Heart left ventricle (tissue), 16 donors: ENCODE measurements at regions not wholly inside any gene's neighbourhood (a gene's known extent, or its start where the extent isn't known, plus 50 kb on each side); places are given as distances from the start of the nearest gene placed in this dataset.

ENCODE experiments used
- ATAC-seq, 4 donors: fragments of 200-7000 bp; cut with Tn5 transposase; one replicate each; pipeline ENCODE4 v1.9.1; 2020 to 2022; ENCODE audit warnings: moderate library complexity in 4 of 4, mild to moderate bottlenecking in 3 of 4, moderate number of reproducible peaks in 1 of 4
- DNase-seq, 5 donors: peaks; one replicate each; pipeline ENCODE4 v3.0.0-alpha.2; 2020
- H3K27ac ChIP-seq, 12 donors: fragments of 200-600 bp; sonication (generic) in 4 of 12; one replicate each; pipeline versions ENCODE4 v1.5.0 to v1.8.0; 2016 to 2022; ENCODE audit warnings: mild to moderate bottlenecking in 2 of 12
- H3K27me3 ChIP-seq, 9 donors: fragments of 200-600 bp; sonication (generic) in 2 of 9; one replicate each; pipeline versions ENCODE4 v1.5.1 to v1.8.0; 2016 to 2022; ENCODE audit warnings: mild to moderate bottlenecking in 3 of 9
- H3K36me3 ChIP-seq, 9 donors: fragments of 200-600 bp; sonication (generic) in 2 of 9; one replicate each; pipeline versions ENCODE4 v1.5.0 to v1.8.0; 2018 to 2022; ENCODE audit warnings: mild to moderate bottlenecking in 2 of 9
- H3K4me1 ChIP-seq, 12 donors: fragments of 200-600 bp; sonication (generic) in 4 of 12; one replicate each; pipeline versions ENCODE4 v1.5.0 to v1.8.0; 2016 to 2022; ENCODE audit warnings: mild to moderate bottlenecking in 3 of 12
- H3K4me3 ChIP-seq, 12 donors: fragments of 200-600 bp; sonication (generic) in 4 of 12; one replicate each; pipeline versions ENCODE4 v1.5.0 to v1.8.0; 2017 to 2022; ENCODE audit warnings: mild to moderate bottlenecking in 9 of 12, moderate library complexity in 4 of 12
- H3K9me3 ChIP-seq, 12 donors: fragments of 200-600 bp; sonication (generic) in 4 of 12; one replicate each; pipeline versions ENCODE4 v1.5.0 to v1.8.0; 2016 to 2022; ENCODE audit warnings: mild to moderate bottlenecking in 1 of 12
- CTCF ChIP-seq, 12 donors: fragments of 200-600 bp; sonication (generic) in 4 of 12; IDR thresholded peaks; one replicate each; pipeline versions ENCODE4 v1.5.0 to v1.8.0; 2018 to 2022; ENCODE audit warnings: antibody characterized with exemption in 12 of 12, mild to moderate bottlenecking in 5 of 12
- POLR2A ChIP-seq, 2 donors: fragments of 450-650 bp; IDR thresholded peaks; one replicate each; pipeline ENCODE4 v1.6.1; 2017; ENCODE audit warnings: antibody characterized with exemption in 2 of 2, mild to moderate bottlenecking in 2 of 2, moderate library complexity in 2 of 2
- WGBS, 4 donors: extraction: QIAGEN DNeasy Blood & Tissue Kit in 2 of 4; methylation state at CpG; one replicate each; pipeline versions ENCODE4 v1.1.5 to v1.1.7; 2013 to 2018; 5-methylcytosine and 5-hydroxymethylcytosine counted together
- intact Hi-C, 10 donors: fragments of 100-400 bp; cut with DNase I; formaldehyde crosslinking; loops; one replicate each; pipeline versions ENCODE4 v1.11.1 to v1.14.2; 2022
- donor health status: ischemic (EF 13 %, LVEDD 7.1; RV severe dilation, severe dysfunction).
- donor health status: healthy with polysubstance abuse.
- donor health status: DM: no; HTN: yes; CAD: no.
- donor health status: DM: no; HTN: no; CAD: no.
- donor health status: ischemic (EF 25% LVEDD 6.9; RV normal size, moderate dysfunction).
- donor health status: ischemic (EF 25% LVEDD 5.7; RV mildly dilated, moderate dysfunction).
- donor health status: healthy.
- donor health status: DM: yes; HTN: yes; CAD: no.
- donor health status: ischemic (EF 35%, LVEDD 5.7; RV mildly dilated, moderate dysfunction).
- donor health status: nonischemic (EF 11% LVEDD 7.7; RV severe dilation, severe dysfunction).
- donor health status: DM: yes; HTN: yes; CAD: no.
- donor health status: PGD.
- donor health status: ischemic (EF 29% LVEDD 5.4; RV normal size, mild dysfunction).
- donor health status: nonischemic (EF 23%, LVEDD 6.1; RV moderate dilation, normal function).

- intact Hi-C loops = no loop called here
- Histone ChIP-seq H3K27me3 (no peaks in the 10 kb centered on the region), H3K9me3 (no peaks in the 10 kb centered on the region), H3K4me1 (peaks cover 0 to 36% (median 12%) of the 10 kb centered on the region in 12 donors), H3K4me3 (no peak overlapping the region), H3K36me3 (no peaks in the 10 kb centered on the region), H3K27ac (no peak overlapping the region)
- DNase-seq (no peak), ATAC-seq (no peak)
- WGBS, 4 donors = 88 to 94% (median 90%) methylated on average over 10 of the region's 10 CpGs
- TF ChIP-seq POLR2A (IDR thresholded peaks at IDR 0.05) (no peak), CTCF (IDR thresholded peaks at IDR 0.05) (no peak)
Observed at GRCh38 chr15:39456582-39457330, 124.1 kb upstream of the THBS1 start.

- Histone ChIP-seq H3K4me3 (no peak overlapping the region), H3K36me3 (no peaks in the 10 kb centered on the region), H3K9me3 (no peaks in the 10 kb centered on the region), H3K27me3 (no peaks in the 10 kb centered on the region), H3K4me1 (peaks cover 0 to 48% (median 21%) of the 10 kb centered on the region in 12 donors), H3K27ac (no peak overlapping the region)
- intact Hi-C loops = no loop called here
- 96 to 99% (median 98%) methylated on average over 3 of the region's 3 CpGs for WGBS, 4 donors
- ATAC-seq (no peak), DNase-seq (no peak)
- TF ChIP-seq CTCF (IDR thresholded peaks at IDR 0.05) (no peak), POLR2A (IDR thresholded peaks at IDR 0.05) (no peak)
Observed at GRCh38 chr15:39458131-39458530, 122.7 kb upstream of the THBS1 start.

GRCh38 chr15:39459548-39459947 is 121.3 kb upstream of the THBS1 start:
- no peak for TF ChIP-seq CTCF (IDR thresholded peaks at IDR 0.05)
- TF ChIP-seq POLR2A (IDR thresholded peaks at IDR 0.05) = no peak
- no peak overlapping the region for H3K4me3 ChIP-seq
- 74 to 89% (median 85%) methylated on average over 1 of the region's 1 CpG for WGBS, 4 donors
- H3K9me3 ChIP-seq = peaks cover 0 to under 1% (median 0%) of the 10 kb centered on the region in 12 donors
- H3K27me3 ChIP-seq = no peaks in the 10 kb centered on the region
- ATAC-seq (no peak), DNase-seq (no peak)
- intact Hi-C loops = no loop called here
- no peak overlapping the region for H3K27ac ChIP-seq
- peaks cover 0 to 36% (median 20%) of the 10 kb centered on the region in 12 donors for H3K4me1 ChIP-seq
- no peaks in the 10 kb centered on the region for H3K36me3 ChIP-seq

- no peaks in the 10 kb centered on the region for H3K27me3 ChIP-seq
- H3K4me1 ChIP-seq = peaks cover 0 to 32% (median 21%) of the 10 kb centered on the region in 12 donors
- no peak for TF ChIP-seq CTCF (IDR thresholded peaks at IDR 0.05)
- TF ChIP-seq POLR2A (IDR thresholded peaks at IDR 0.05) = no peak
- H3K9me3 ChIP-seq = peaks cover 0 to 9% (median 0%) of the 10 kb centered on the region in 12 donors
- DNase-seq (no peak), ATAC-seq (no peak)
- intact Hi-C loops = loop anchor here in 1 of 10 donors (5.0 kb wide), 1 partner anchor 52 kb away; no protein-coding TSS in a partner anchor
- H3K27ac ChIP-seq = peak overlapping the region in 5 of 12 donors; percentile 44 to 79 (median 63)
- WGBS, 4 donors = 83 to 94% (median 91%) methylated on average over 7 of the region's 7 CpGs
- no peaks in the 10 kb centered on the region for H3K36me3 ChIP-seq
- H3K4me3 ChIP-seq = no peak overlapping the region
Observed at GRCh38 chr15:39460748-39461147, 120.1 kb upstream of the THBS1 start.
